ENCODE measurements at regions not wholly inside any gene's neighbourhood (a gene's known extent, or its start where the extent isn't known, plus 50 kb on each side); places are given as distances from the start of the nearest gene placed in this dataset.

DNA sequence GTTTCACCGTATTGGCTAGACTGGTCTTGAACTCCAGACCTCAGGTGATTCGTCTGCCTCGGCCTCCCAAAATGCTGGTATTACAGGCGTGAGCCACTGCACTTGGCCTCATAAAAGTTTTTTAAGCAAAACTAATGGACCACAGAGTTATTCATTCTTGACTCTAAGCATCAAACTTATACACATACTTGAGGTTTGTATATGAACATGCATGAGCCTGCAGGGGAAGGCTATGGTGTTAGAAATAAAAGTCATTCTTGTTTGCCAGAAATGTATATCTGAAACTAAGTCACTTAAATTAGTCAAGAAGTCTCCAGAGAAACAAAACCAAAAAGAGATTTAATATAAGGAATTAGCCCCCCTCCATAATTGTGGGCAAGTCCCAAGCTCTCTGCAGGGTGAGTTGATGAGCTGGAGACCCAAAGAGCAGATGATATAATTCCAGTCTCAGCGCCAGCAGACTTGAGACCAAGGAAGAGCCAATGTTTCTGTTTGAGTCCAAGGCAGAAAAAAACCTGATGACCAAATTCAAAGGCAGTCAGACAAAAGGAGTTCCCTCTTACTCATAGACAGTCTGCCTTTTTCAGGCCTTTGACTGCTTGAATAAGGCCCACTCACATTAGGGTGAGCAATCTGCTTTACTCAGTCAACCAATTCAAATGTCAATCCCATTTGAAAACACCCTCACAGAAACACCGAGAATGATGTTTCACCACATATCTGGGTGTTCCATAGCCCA lies 69.0 kb upstream of the DSG1 start:
- DNase-seq (ENCODE audit: extremely low spot score) = no peak
- TF ChIP-seq FOXK2 (IDR thresholded peaks at IDR 0.05) = no peak
- no peak for TF ChIP-seq FOXA1 (IDR thresholded peaks at IDR 0.05)
- no peak for TF ChIP-seq LEF1 (IDR thresholded peaks at IDR 0.05; ENCODE audit: borderline replicate concordance)
- TF ChIP-seq, protein P1, sequence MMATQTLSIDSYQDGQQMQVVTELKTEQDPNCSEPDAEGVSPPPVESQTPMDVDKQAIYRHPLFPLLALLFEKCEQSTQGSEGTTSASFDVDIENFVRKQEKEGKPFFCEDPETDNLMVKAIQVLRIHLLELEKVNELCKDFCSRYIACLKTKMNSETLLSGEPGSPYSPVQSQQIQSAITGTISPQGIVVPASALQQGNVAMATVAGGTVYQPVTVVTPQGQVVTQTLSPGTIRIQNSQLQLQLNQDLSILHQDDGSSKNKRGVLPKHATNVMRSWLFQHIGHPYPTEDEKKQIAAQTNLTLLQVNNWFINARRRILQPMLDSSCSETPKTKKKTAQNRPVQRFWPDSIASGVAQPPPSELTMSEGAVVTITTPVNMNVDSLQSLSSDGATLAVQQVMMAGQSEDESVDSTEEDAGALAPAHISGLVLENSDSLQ (IDR thresholded peaks at IDR 0.05) = no peak
- no peak for TF ChIP-seq ARNT (IDR thresholded peaks at IDR 0.05)
- no peak for TF ChIP-seq ZNF384 (IDR thresholded peaks at IDR 0.05)
- TF ChIP-seq ELF4 (IDR thresholded peaks at IDR 0.05) = no peak
- TF ChIP-seq L3MBTL2 (conservative IDR thresholded peaks at IDR 0.05) = no peak
- no peak for TF ChIP-seq BHLHE40 (IDR thresholded peaks at IDR 0.05; ENCODE audit: borderline replicate concordance)
- TF ChIP-seq HDGF (IDR thresholded peaks at IDR 0.05; ENCODE audit: borderline replicate concordance) = no peak
- CTCF ChIA-PET = no interaction called here
- POLR2A ChIA-PET = no interaction called here

DNA sequence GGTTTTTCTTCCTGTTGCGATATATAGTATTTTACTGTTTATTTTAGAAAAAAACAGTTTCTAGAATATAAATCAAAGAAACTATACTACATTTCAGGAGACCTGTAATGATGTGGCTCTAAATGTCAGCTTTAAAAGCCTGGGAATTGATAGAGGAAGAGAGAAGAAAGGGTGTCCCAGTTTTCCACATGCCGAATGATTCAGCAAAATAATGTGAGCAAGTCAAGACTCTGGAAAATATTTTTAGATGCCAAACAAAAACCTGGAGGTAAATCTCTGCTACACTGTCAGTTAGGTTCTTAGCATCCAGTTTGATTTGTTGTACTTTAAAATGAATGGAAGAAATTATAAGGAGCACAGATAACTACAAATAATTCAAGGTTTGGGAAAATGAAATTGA lies 67.1 kb upstream of the DSG1 start:
- ChIA-PET CTCF (interaction anchor here (2.0 kb wide), 1 partner anchor 9 kb away, joined by 11 read pairs; no protein-coding TSS in a partner anchor), POLR2A (no interaction called here)
- TF ChIP-seq, protein P1 (IDR thresholded peaks at IDR 0.05) = no peak
- TF ChIP-seq FOXM1 (IDR thresholded peaks at IDR 0.05; ENCODE audit: borderline replicate concordance) (no peak), FOXK2 (IDR thresholded peaks at IDR 0.05) (no peak), FOXA1 (IDR thresholded peaks at IDR 0.05) (no peak), SUZ12 (IDR thresholded peaks at IDR 0.05) (no peak), CTBP1 (IDR thresholded peaks at IDR 0.05; ENCODE audit: borderline replicate concordance) (no peak), LEF1 (IDR thresholded peaks at IDR 0.05; ENCODE audit: borderline replicate concordance) (no peak), L3MBTL2 (conservative IDR thresholded peaks at IDR 0.05) (no peak), NFRKB (IDR thresholded peaks at IDR 0.05) (no peak), ZNF384 (IDR thresholded peaks at IDR 0.05) (no peak), BHLHE40 (IDR thresholded peaks at IDR 0.05; ENCODE audit: borderline replicate concordance) (no peak), HDGF (IDR thresholded peaks at IDR 0.05; ENCODE audit: borderline replicate concordance) (no peak), ELF4 (IDR thresholded peaks at IDR 0.05) (no peak), TARDBP (IDR thresholded peaks at IDR 0.05) (no peak), ARNT (IDR thresholded peaks at IDR 0.05) (no peak), SP1 (IDR thresholded peaks at IDR 0.05) (no peak)
- no peak for DNase-seq (ENCODE audit: extremely low spot score)

DNA sequence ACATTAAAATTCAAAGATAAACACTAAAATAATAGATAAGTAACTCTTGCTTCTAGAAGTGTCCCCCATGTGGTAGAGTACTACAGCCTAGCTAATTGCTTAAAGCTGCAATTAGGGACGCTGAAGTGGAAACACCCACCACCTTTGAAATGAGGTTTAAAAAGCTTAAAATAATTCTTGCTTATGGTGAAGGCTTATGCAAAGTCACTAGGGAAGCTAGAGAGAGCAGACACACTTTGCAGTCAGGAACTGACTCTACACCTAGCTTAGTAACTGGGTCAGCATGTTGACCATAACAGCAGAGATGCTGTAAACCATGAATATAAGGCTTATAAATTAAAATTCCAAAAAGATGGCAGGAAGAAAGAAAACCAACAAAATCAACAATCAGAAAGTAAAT lies 65.4 kb upstream of the DSG1 start:
- ChIA-PET POLR2A (no interaction called here), CTCF (interaction anchor here (0.5 to 0.9 kb wide), 2 partner anchors 11 to 213 kb away, joined by 3 to 4 read pairs; no protein-coding TSS in a partner anchor)
- no peak for DNase-seq (ENCODE audit: extremely low spot score)
- TF ChIP-seq ZNF384 (IDR thresholded peaks at IDR 0.05) = no peak
- TF ChIP-seq CTBP1 (IDR thresholded peaks at IDR 0.05; ENCODE audit: borderline replicate concordance) = no peak
- TF ChIP-seq L3MBTL2 (conservative IDR thresholded peaks at IDR 0.05) = no peak
- TF ChIP-seq HDGF (IDR thresholded peaks at IDR 0.05; ENCODE audit: borderline replicate concordance) = no peak
- TF ChIP-seq ARNT (IDR thresholded peaks at IDR 0.05) = no peak
- no peak for TF ChIP-seq SUZ12 (IDR thresholded peaks at IDR 0.05)
- no peak for TF ChIP-seq FOXM1 (IDR thresholded peaks at IDR 0.05; ENCODE audit: borderline replicate concordance)

DNA sequence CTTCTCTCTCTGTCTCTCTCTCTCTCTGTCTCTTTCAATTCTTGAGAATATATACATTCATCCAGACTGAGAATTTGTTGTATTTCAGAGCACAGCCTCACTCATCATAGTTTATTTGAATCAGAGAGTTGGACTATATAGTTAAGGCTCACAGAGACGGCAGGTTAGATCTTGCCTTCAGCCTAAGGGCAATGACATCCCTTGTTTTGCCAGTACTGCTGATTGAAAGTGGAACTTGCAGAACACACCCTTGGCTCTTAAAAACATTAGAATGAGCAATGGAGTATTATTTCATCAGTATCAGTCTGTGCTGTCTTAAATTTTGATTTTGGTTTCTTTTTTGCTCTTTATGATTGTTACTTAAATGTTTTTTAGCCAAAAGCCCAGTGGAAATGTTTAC lies 62.0 kb upstream of the DSG1 start:
- CTCF ChIA-PET = interaction anchor here (1.0 to 1.1 kb wide), 2 partner anchors 12 to 30 kb away, joined by 3 to 4 read pairs; no protein-coding TSS in a partner anchor
- no peak for TF ChIP-seq ZNF384 (IDR thresholded peaks at IDR 0.05)
- POLR2A ChIA-PET = no interaction called here
- no peak for DNase-seq (ENCODE audit: extremely low spot score)

DNA sequence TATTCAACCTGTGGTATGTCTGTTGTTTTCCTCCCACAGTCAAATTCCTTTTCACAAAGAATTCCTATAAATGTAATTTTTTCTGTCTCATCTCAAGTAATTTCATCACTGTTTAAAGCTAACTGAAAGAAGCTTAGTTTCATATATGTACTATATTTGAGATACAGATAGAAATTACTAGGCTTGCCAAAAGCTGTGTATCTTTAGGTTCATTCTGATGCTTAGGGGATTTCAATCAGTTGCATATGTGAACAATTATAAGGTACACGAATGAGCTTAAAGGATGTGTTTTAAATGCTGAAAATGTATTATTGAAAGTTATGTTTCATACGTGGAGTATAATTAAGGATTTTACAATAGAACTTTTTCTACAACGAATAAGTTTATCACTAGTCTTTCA lies 59.2 kb upstream of the DSG1 start:
- TF ChIP-seq CTBP1 (IDR thresholded peaks at IDR 0.05; ENCODE audit: borderline replicate concordance) (no peak), TARDBP (IDR thresholded peaks at IDR 0.05) (no peak), FOXA1 (IDR thresholded peaks at IDR 0.05) (no peak), HDGF (IDR thresholded peaks at IDR 0.05; ENCODE audit: borderline replicate concordance) (no peak), BHLHE40 (IDR thresholded peaks at IDR 0.05; ENCODE audit: borderline replicate concordance) (no peak), FOXM1 (IDR thresholded peaks at IDR 0.05; ENCODE audit: borderline replicate concordance) (no peak), ZNF384 (IDR thresholded peaks at IDR 0.05) (no peak), LEF1 (IDR thresholded peaks at IDR 0.05; ENCODE audit: borderline replicate concordance) (no peak), L3MBTL2 (conservative IDR thresholded peaks at IDR 0.05) (no peak), FOXK2 (IDR thresholded peaks at IDR 0.05) (no peak), ARNT (IDR thresholded peaks at IDR 0.05) (no peak)
- TF ChIP-seq, protein P1 (IDR thresholded peaks at IDR 0.05) = no peak
- CTCF ChIA-PET = interaction anchor here (1.1 kb wide), 1 partner anchor 17 kb away, joined by 5 read pairs; no protein-coding TSS in a partner anchor
- POLR2A ChIA-PET = no interaction called here
- DNase-seq (ENCODE audit: extremely low spot score) = no peak

DNA sequence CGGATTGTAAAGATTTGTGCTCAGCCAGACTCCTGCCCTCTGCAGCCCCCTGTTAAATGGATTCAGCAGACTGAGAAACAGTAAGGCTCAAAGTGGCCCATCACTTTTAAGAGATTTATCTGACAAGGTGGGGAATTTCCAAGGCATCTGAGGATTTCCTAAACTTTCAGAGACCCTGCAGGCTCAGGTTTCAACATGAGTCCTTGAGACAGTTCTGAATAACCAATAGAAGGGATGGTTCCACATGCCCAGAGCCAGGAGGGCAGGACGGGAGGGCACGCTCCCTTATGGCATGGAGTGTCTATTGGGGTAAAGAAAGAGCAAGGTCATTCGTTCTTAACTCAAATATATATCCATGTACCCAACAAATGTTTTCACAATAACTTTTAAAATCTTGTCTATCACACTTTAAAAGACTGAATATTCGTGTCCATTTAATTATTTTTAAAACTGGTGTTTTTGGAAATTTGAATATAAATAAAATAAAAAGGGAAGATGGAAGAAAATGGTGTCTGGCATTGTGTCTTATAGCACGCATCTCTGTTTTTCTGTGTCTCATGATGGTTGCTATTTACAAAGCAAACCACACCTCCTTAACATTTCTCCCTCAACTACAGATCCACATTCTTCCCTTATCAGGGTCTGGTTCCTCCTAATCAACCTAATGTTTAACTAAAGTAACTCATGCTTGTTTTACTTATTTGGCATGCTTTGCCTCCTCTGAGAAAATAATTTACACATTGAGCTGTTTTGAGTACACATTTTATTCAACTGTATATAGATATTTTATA lies 56.0 kb upstream of the DSG1 start:
- no peak for DNase-seq (ENCODE audit: extremely low spot score)
- ChIA-PET POLR2A (no interaction called here), CTCF (no interaction called here)
- no peak for TF ChIP-seq ELF4 (IDR thresholded peaks at IDR 0.05)
- no peak for TF ChIP-seq TARDBP (IDR thresholded peaks at IDR 0.05)
- no peak for TF ChIP-seq SUZ12 (IDR thresholded peaks at IDR 0.05)
- TF ChIP-seq SP1 (IDR thresholded peaks at IDR 0.05) = no peak
- TF ChIP-seq, protein P1 (IDR thresholded peaks at IDR 0.05) = no peak
- TF ChIP-seq FOXA1 (IDR thresholded peaks at IDR 0.05) = no peak
- TF ChIP-seq ZNF384 (IDR thresholded peaks at IDR 0.05) = no peak
- no peak for TF ChIP-seq HDGF (IDR thresholded peaks at IDR 0.05; ENCODE audit: borderline replicate concordance)
- TF ChIP-seq CTBP1 (IDR thresholded peaks at IDR 0.05; ENCODE audit: borderline replicate concordance) = no peak
- TF ChIP-seq NFRKB (IDR thresholded peaks at IDR 0.05) = no peak
- TF ChIP-seq ARNT (IDR thresholded peaks at IDR 0.05) = no peak
- TF ChIP-seq FOXK2 (IDR thresholded peaks at IDR 0.05) = no peak
